ENCODE measurements at regions not wholly inside any gene's neighbourhood (a gene's known extent, or its start where the extent isn't known, plus 50 kb on each side); places are given as distances from the start of the nearest gene placed in this dataset.

DNA sequence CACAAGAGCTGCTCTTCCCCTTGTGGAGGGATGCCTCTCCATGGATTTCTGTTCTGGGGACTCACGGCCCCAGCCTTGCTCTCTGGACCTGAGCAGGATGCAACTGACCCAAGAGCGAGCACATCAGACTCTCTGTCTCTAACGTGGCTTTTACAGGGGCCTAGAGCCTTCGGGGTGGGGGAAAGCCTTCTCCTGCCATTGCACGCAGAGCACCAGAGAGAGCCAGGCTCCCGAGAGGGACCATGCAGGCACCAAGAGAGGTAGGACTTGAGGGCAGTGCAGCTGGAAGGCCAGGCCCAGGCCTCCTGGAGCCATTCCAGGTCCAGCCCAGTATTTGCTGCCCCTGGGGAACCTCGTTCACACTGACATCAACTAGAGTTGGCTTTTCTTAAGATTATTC lies 475.6 kb upstream of the MYT1L start:
- CTCF ChIA-PET, result no interaction called here
- H3K27me3 Mint-ChIP-seq, result no peaks in the 10 kb centered on the region
- POLR2A ChIA-PET, result no interaction called here
- no peak overlapping the region for H3K27ac Mint-ChIP-seq
- peaks cover 2% of the 10 kb centered on the region for H3K9me3 Mint-ChIP-seq
- intact Hi-C loops (cut with micrococcal nuclease), result no loop called here
- DNase-seq, result no peak
- no peaks in the 10 kb centered on the region for H3K36me3 Mint-ChIP-seq
- H3K4me3 Mint-ChIP-seq, result no peak overlapping the region
- no peaks in the 10 kb centered on the region for H3K4me1 Mint-ChIP-seq (ENCODE audit: low read depth)

DNA sequence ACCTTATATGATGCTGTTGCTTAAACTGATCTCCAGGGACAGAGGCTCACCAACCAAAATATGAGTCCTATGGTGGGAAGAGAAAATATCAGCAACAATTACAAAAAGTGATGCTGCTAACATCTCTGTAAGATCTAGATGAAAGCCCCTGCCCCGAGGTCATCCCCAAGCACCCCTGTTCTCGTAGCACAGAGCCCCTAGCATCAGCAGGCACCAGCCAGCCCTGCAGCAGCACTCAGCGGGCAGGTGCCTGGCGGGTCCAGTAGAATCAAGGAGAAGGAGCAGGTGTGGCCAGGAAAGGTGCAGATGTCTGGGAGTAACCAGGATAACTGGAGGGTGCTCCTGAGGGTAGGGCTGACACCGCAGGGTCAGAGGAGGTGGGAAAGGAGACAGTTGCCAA lies 474.2 kb upstream of the MYT1L start:
- no peak overlapping the region for H3K27ac Mint-ChIP-seq
- H3K4me3 Mint-ChIP-seq, result no peak overlapping the region
- no peaks in the 10 kb centered on the region for H3K27me3 Mint-ChIP-seq
- no peaks in the 10 kb centered on the region for H3K36me3 Mint-ChIP-seq
- H3K4me1 Mint-ChIP-seq (ENCODE audit: low read depth), result no peaks in the 10 kb centered on the region
- POLR2A ChIA-PET, result no interaction called here
- CTCF ChIA-PET, result no interaction called here
- no peak for DNase-seq
- intact Hi-C loops (cut with micrococcal nuclease), result no loop called here
- H3K9me3 Mint-ChIP-seq, result peaks cover 2% of the 10 kb centered on the region

DNA sequence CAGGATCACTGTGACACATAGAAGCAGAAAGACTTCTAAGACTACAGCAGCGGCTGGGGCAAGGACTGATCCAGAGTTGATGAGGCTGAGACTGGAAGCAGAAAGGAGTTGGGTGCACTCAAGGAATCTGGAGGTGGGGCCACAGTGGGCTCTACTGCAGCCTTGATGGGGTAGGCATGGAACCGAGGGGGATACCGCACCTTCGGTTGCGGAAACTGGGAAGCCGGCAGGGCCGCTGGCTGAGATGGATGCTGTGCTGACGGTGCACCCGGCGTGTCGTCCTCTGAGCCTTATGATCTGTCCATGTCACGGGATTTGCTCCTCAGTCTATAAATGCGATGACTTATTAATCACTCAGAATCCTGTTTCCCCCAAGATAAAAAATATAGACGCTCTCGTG lies 473.5 kb upstream of the MYT1L start:
- no peak overlapping the region for H3K27ac Mint-ChIP-seq
- H3K27me3 Mint-ChIP-seq, result no peaks in the 10 kb centered on the region
- H3K4me3 Mint-ChIP-seq, result no peak overlapping the region
- intact Hi-C loops (cut with micrococcal nuclease), result no loop called here
- no peaks in the 10 kb centered on the region for H3K36me3 Mint-ChIP-seq
- peaks cover 2% of the 10 kb centered on the region for H3K9me3 Mint-ChIP-seq
- DNase-seq, result no peak
- ChIA-PET POLR2A (no interaction called here), CTCF (no interaction called here)
- no peaks in the 10 kb centered on the region for H3K4me1 Mint-ChIP-seq (ENCODE audit: low read depth)

DNA sequence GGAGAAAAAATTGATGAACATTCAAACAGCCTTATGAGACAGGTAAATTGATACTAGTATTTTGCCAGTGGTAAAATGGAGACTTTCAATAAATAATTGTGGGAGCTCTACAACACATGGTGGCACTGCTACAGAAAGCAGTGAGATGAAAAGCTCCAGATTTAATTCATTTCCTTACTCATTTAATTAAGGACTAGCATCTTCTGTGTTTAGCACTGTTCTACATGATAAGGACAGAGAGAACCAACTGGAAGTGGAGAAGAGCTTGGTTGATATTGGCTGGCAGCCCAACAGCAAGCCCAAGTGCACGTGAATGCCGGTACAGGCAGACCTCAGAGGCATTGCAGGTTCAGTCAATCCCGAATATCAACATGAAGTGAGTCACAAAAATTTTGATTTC lies 470.4 kb upstream of the MYT1L start:
- Mint-ChIP-seq H3K4me1 (ENCODE audit: low read depth) (no peaks in the 10 kb centered on the region), H3K36me3 (no peaks in the 10 kb centered on the region), H3K9me3 (peaks cover 2% of the 10 kb centered on the region), H3K27me3 (no peaks in the 10 kb centered on the region), H3K27ac (no peak overlapping the region), H3K4me3 (no peak overlapping the region)
- no peak for DNase-seq
- CTCF ChIA-PET, result no interaction called here
- POLR2A ChIA-PET, result no interaction called here
- intact Hi-C loops (cut with micrococcal nuclease), result no loop called here

DNA sequence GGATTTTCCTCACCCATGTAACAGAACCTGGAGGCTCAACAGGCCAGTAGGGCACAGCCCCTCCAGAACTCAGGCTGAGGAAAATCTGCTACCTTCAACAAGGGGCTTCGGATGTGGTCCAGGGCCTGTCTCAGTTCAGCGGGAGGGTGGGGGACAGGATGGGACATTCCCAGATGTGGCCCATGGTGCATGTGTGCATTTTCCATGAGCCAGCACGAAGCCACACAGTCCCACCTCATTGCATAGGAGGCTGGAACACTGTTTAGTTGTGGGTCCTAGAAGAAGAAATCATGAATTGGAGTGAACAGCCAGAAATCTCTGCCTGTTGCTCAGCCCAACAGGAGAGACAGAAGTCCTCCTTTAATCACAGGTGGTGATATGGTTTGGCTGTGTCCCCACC lies 469.6 kb upstream of the MYT1L start:
- no peak overlapping the region for H3K4me3 Mint-ChIP-seq
- no peaks in the 10 kb centered on the region for H3K27me3 Mint-ChIP-seq
- H3K27ac Mint-ChIP-seq, result no peak overlapping the region
- intact Hi-C loops (cut with micrococcal nuclease), result no loop called here
- peaks cover 2% of the 10 kb centered on the region for H3K9me3 Mint-ChIP-seq
- POLR2A ChIA-PET, result no interaction called here
- H3K4me1 Mint-ChIP-seq (ENCODE audit: low read depth), result no peaks in the 10 kb centered on the region
- no peak for DNase-seq
- CTCF ChIA-PET, result no interaction called here
- H3K36me3 Mint-ChIP-seq, result no peaks in the 10 kb centered on the region

DNA sequence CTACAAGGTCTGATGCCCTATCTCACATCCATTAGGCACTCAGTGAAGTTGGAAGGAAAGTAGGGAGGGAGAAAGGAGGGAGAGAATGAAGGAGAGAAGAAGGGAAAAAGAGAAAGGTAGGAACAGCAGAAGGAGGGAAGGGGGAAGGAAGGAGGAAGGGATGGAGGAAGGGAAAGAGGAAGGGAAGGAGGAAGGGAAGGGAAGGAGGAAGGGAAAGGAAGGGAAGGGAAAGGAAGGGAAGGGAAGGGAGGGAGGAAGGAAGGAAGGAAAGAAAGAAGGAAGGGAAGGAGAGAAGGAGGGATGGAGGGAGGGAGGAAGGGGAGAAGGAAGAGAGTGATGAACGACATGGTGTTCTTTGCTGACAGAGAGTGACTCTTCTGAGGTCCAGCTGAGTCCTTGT lies 468.9 kb upstream of the MYT1L start:
- Mint-ChIP-seq H3K36me3 (no peaks in the 10 kb centered on the region), H3K27ac (no peak overlapping the region), H3K27me3 (no peaks in the 10 kb centered on the region), H3K4me1 (ENCODE audit: low read depth) (no peaks in the 10 kb centered on the region), H3K4me3 (no peak overlapping the region), H3K9me3 (peaks cover 2% of the 10 kb centered on the region)
- intact Hi-C loops (cut with micrococcal nuclease), result no loop called here
- ChIA-PET POLR2A (no interaction called here), CTCF (no interaction called here)
- DNase-seq, result no peak

DNA sequence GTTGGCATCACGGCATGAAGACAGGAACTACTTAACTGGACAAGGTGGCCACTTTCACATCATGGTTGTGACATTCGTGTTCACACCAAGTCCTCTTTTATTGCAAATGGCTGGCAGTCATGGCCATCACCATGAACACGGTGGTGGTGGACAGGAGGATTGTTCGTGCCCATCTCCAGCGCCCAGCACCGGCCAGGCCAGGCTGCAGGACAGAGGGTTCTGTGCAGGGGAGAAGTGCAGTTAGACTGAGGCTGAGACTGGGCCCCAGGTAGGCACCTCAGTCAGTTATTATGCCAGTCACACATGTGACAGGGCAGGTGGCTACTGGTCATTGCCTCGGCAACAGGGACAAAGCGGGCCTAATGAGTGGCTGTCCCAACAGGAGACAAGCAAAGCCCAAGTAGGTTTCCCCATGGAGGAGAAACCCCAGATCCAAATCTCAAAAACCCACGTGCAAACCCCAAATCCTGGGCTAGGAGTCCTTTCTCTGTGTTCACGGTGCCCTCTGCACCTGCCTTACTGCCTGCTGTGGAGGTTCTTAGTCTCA lies 468.1 kb upstream of the MYT1L start:
- Mint-ChIP-seq H3K27me3 (no peaks in the 10 kb centered on the region), H3K36me3 (no peaks in the 10 kb centered on the region), H3K9me3 (peaks cover 2% of the 10 kb centered on the region), H3K4me3 (no peak overlapping the region), H3K27ac (no peak overlapping the region), H3K4me1 (ENCODE audit: low read depth) (no peaks in the 10 kb centered on the region)
- ChIA-PET POLR2A (no interaction called here), CTCF (no interaction called here)
- DNase-seq, result no peak
- intact Hi-C loops (cut with micrococcal nuclease), result no loop called here

DNA sequence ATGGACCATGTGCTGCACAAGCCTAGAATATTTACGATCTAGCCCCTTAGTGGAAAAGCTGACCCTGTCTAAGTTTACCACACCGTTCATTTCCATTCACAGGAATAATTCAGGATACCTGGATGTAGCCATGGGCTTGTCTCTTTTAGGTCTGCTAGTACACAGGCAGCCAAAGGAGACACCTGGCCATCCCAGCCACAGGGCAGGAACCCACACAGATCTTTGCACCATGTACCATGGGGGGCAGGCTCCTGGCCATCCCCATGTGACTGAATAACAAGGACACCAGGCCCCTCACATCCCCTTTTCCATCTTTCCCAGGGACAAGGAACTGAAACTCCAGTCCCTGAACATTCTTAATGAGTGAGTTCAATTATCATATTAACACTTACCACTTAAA lies 467.3 kb upstream of the MYT1L start:
- peaks cover 5% of the 10 kb centered on the region for H3K27me3 Mint-ChIP-seq
- no peak overlapping the region for H3K27ac Mint-ChIP-seq
- intact Hi-C loops (cut with micrococcal nuclease), result no loop called here
- no peaks in the 10 kb centered on the region for H3K4me1 Mint-ChIP-seq (ENCODE audit: low read depth)
- H3K4me3 Mint-ChIP-seq, result no peak overlapping the region
- no peaks in the 10 kb centered on the region for H3K36me3 Mint-ChIP-seq
- POLR2A ChIA-PET, result no interaction called here
- CTCF ChIA-PET, result no interaction called here
- peaks cover 2% of the 10 kb centered on the region for H3K9me3 Mint-ChIP-seq
- DNase-seq, result no peak

DNA sequence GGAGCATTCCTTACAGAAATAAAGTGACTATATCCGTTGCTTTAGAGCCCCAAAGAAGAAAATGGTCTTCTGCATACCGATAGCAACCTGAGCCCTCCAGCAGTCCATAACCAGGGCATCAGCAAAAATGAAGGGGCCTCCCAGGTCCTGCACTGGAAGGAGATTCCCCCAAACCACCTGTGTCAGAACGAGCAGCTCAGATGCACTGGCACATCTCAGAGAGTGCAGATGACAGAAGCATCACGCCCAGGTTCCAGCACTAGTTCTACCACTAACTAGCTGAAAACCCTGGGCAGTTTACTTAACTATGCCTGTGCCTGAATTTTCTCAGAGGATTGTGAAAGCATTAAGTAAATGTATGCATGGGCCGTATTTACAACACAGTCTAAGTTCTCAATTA lies 466.7 kb upstream of the MYT1L start:
- Mint-ChIP-seq H3K4me1 (ENCODE audit: low read depth) (no peaks in the 10 kb centered on the region), H3K36me3 (no peaks in the 10 kb centered on the region), H3K9me3 (peaks cover 2% of the 10 kb centered on the region), H3K4me3 (no peak overlapping the region), H3K27ac (no peak overlapping the region), H3K27me3 (peaks cover 6% of the 10 kb centered on the region)
- intact Hi-C loops (cut with micrococcal nuclease), result no loop called here
- ChIA-PET POLR2A (no interaction called here), CTCF (no interaction called here)
- DNase-seq, result no peak

DNA sequence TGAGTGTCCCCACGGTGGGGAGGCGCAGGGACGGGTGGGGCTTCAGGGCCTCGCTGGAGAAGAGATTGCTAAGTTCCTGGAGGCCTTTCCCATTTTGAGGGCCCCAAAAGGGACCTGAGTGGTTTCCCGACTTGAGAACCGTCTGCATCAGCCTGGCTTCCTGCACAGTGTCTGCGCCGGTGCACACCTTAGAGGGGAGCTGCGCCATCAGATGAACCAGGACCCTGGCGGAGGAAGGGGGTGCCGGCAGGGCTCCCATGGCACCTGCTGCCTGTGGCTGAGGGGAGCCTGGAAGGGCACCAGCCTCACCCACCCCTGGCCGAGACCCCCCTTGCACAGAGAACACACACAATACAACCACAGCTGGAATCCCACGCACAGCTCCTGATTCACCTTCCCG lies 465.1 kb upstream of the MYT1L start:
- no peak overlapping the region for H3K27ac Mint-ChIP-seq
- no peaks in the 10 kb centered on the region for H3K4me1 Mint-ChIP-seq (ENCODE audit: low read depth)
- H3K27me3 Mint-ChIP-seq, result peaks cover 6% of the 10 kb centered on the region
- intact Hi-C loops (cut with micrococcal nuclease), result no loop called here
- DNase-seq, result no peak
- H3K9me3 Mint-ChIP-seq, result no peaks in the 10 kb centered on the region
- POLR2A ChIA-PET, result no interaction called here
- CTCF ChIA-PET, result no interaction called here
- H3K4me3 Mint-ChIP-seq, result no peak overlapping the region
- no peaks in the 10 kb centered on the region for H3K36me3 Mint-ChIP-seq

DNA sequence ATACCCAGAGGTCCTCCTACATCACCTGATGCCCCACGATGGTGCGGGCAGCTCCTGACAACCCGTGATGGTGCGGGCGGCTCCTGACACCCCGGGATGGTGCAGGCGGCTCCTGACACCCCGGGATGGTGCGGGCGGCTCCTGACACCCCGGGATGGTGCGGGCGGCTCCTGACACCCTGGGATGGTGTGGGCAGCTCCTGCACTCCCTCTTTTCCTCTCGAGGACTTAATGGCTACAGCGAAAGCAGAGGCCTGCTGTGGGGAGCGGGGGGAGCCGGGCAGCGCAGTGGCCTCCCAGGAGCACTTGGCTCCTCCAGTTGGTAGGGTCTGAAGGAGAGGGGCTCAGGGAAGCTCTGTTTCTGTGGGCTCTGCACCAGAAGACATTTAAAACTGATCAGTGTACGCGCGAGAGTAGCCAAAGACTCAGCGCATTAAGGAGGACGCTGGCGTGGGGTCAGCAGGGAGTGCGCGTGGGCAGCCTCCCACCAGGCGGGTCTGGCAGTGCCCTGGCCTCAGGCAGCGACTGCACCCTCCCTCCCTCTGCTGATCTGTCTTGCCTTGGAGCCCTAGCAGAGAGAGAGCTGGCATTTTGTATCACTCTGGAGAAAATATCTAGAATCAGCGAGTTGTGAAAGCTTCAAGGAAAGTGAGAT lies 464.5 kb upstream of the MYT1L start:
- Mint-ChIP-seq H3K4me3 (no peak overlapping the region), H3K27ac (no peak overlapping the region), H3K9me3 (no peaks in the 10 kb centered on the region), H3K4me1 (ENCODE audit: low read depth) (no peaks in the 10 kb centered on the region), H3K27me3 (peaks cover 6% of the 10 kb centered on the region), H3K36me3 (no peaks in the 10 kb centered on the region)
- ChIA-PET CTCF (no interaction called here), POLR2A (no interaction called here)
- no peak for DNase-seq
- intact Hi-C loops (cut with micrococcal nuclease), result no loop called here

DNA sequence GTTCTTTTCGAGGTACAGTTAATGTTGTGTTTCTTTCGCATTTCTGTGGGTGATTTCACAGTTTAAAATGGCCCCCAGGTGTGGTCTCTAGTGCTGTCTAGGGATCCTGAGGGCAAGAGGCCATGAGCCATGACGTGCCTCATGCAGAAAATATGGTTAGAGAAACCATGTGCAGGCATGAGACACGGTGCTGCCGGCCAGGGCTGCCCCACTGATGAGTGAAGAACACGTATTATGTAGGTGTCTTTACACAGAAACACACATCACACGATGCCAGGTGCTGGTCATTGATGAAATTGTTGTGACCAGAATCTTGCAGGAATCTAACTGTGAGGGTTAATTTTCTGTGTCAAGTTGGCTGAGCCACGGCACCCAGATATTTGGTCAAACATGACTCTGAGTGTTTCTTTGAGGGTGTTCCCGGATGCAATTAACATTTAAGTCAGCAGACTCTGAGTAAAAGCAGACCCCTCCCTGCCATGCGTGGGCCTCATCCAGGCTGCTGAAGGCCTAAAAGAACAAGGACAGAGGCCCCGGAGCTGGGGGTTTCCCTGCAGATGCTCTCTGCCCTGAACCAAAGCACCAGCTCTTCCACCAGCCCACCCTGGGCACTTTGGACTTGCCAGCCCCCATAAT lies 463.0 kb upstream of the MYT1L start:
- DNase-seq, result no peak
- no peak overlapping the region for H3K4me3 Mint-ChIP-seq
- peaks cover 6% of the 10 kb centered on the region for H3K27me3 Mint-ChIP-seq
- ChIA-PET CTCF (no interaction called here), POLR2A (no interaction called here)
- H3K27ac Mint-ChIP-seq, result no peak overlapping the region
- H3K36me3 Mint-ChIP-seq, result no peaks in the 10 kb centered on the region
- H3K9me3 Mint-ChIP-seq, result no peaks in the 10 kb centered on the region
- no peaks in the 10 kb centered on the region for H3K4me1 Mint-ChIP-seq (ENCODE audit: low read depth)
- intact Hi-C loops (cut with micrococcal nuclease), result no loop called here

DNA sequence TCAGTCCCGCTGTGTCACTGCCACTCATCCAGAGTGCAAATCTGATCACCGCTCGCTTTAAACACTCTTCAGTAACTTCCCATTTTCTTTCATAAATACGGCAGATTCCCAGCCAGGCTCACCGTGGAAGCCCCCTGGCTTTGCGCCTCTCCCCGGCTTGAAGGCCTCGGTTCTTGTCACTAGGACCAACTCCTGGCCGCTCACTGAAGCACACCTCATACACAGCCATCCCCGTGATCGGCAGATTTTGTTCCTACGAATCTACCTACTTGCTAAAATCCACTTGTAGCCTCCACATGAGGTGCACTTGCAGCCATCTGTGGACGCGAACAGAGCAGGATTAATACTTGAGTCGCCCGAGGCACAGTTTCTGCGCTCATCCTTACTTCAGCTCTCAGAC lies 462.4 kb upstream of the MYT1L start:
- no peak overlapping the region for H3K4me3 Mint-ChIP-seq
- no peak overlapping the region for H3K27ac Mint-ChIP-seq
- no peaks in the 10 kb centered on the region for H3K36me3 Mint-ChIP-seq
- no peaks in the 10 kb centered on the region for H3K9me3 Mint-ChIP-seq
- no peak for DNase-seq
- peaks cover 6% of the 10 kb centered on the region for H3K27me3 Mint-ChIP-seq
- POLR2A ChIA-PET, result no interaction called here
- CTCF ChIA-PET, result no interaction called here
- intact Hi-C loops (cut with micrococcal nuclease), result no loop called here
- no peaks in the 10 kb centered on the region for H3K4me1 Mint-ChIP-seq (ENCODE audit: low read depth)

Measured in activated CD4-positive, alpha-beta memory T cell treated with anti-CD3 and anti-CD28 coated beads for 36 hours (primary cell).